Stimulated activated CD8-positive, alpha-beta memory T cell treated with anti-CD3 and anti-CD28 coated beads, Interleukin-2, amount 100 ng/mL, for 48 hours (primary cell): ENCODE measurements at regions not wholly inside any gene's neighbourhood (a gene's known extent, or its start where the extent isn't known, plus 50 kb on each side); places are given as distances from the start of the nearest gene placed in this dataset.

ENCODE experiments used
- DNase-seq, 2 donors: peaks; one replicate each; pipeline ENCODE4 v3.0.0-alpha.2; 2020; ENCODE audit warnings: low read depth in 2 of 2

- no peak for DNase-seq
These were observed 114.9 kb upstream of the FAM9B start for GRCh38 chrX:9148615-9149399.

DNA sequence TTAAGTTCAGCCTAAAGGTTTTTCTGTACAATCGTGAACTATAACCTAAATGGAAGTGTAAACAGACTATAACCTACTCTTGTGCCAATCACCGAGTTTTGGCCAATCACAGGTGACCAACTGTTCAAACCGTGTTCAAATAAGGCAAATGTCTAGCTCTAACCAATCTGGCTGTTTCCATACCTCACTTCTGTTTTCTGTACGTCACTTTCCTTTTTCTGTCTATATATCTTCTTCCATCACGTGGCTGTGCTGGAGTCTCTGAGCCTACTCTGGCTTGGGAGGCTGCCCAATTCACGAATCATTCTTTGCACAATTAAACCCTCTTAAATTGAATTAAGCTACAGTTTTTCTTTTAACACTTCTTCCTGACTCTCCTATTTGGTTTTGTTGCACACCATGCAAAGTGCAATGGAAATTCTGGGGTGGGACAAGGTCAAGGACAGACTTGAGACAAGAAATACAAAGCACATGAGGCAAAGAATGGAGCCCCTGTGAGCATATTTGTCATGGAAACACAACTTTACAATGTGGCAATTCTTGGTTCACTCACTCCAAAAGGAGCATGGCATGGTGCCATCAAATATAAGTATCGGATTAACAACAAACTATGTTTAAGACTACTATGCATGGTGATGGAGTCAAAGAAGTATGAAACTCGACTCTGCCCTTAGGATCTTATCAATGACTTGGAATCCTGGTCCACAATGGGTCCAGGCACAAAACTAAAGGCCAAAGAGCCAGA is 115.7 kb upstream of the FAM9B start:
- no peak for DNase-seq

DNA sequence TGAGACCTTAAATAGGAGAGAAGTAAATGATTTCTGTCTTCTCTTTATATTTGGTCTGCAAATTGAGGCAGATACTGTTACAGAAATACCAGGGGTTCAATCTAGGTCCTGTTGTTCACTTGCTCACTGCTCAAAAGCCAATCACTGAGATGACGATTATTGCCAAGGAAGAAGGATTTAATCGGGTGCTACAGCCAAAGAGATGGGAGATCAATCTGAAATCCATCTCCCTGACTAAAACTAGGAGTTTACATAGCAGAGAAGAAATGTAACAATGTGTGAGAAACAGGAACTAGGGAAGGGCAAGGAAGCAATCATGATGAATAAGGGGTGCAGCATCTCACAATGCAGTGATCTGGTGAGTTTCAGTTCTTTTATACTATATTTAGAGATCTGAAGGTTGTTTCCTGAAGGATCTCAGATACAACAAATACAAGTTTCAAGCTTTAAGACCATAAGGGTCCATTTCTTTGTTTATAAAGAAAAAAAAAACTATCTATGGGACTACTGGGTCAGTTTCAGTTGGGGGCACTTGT is 117.9 kb upstream of the FAM9B start:
- no peak for DNase-seq

DNA sequence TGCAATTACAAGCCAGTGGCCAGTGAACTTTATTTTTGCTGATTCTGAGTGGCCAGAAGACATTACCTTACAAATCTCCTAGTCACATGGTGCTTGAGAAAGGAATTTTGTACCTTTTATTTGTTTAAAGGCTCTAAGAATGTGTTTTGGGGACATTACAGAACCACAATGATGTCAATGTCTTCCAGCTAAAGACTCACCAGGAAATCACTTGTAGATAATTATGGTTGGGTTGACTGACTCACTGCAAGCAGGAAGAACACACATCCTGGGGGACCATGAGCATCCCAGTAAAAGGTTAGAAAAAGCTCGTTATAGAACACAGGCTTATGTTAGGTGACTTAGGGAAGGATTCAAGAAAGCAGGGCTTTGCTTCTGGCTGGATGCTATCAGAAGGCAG is 119.4 kb upstream of the FAM9B start:
- DNase-seq = no peak

DNA sequence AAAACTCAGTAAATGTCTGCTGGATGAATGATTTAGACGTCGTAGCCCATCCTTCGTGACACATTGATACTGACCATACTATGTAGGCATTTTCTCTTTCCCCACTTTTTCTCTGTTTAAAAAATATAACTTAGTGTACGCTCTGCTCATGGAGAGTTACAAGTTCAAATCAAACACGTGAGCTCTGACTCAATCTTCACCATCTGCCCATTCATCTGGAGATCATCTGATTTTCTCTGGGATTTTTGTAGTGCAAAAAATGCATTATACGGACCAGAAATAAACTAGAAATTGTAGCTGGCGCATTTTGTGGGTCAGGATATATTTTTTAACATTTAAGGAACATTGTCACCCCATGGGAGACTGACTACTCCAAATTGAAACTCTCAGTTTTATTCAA is 124.7 kb upstream of the FAM9B start:
- DNase-seq = no peak

DNA sequence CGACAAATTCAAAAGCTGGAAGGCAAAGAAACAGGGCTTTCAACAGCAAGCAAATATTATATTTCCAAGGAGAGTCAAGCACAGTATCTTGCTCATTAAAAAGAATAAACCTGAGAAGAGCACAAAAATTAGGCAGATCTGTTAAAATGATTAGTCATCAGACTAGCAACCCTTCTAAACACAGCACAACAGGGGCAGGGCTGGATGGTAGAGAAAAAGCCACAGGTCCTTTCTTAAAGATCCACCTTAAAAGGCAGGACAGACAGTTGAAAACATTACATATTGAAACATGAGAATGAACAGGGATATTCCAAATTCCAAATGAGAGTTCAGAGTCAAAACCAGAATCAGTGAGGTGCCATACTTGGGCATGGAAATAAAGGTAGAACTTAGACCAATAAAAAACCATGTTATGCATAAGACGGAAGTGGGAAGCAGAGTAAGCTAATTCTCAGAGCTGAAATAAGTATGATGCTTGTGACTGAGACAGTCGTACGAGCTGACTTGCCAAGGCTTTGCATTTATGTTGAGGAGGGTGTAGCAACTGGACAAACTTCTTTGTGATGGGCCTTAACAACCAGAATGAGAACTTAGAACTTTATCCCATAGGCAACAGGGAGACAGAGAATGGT is 126.9 kb upstream of the FAM9B start:
- no peak for DNase-seq

GRCh38 chrX:9162698-9163097 is 128.8 kb upstream of the FAM9B start:
- no peak for DNase-seq

DNA sequence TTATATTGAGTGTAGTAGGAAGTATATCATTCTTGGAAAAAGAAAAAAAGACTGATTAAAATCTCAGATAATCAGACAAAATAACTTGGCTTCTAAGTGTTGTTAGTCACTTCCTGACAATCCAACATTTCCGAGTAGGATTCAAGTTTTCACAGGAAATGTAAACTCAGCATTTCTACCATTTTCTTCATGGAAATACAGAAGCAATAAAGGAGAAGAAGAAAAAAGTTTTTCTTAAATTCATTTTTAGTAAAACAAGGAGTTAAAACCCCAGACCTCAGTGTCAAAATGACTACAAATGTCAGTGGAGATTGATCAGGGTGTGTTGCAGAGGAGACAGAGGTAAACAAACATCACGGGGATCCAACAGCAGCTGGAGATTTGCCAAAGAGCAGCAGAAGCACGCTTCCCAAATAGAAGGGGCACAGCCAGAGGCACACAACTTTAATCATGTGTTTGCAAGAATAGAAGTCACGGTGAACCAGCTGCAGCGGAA is 129.3 kb upstream of the FAM9B start:
- DNase-seq = no peak

- DNase-seq = no peak
These were observed 130.2 kb upstream of the FAM9B start for GRCh38 chrX:9164086-9164485.

DNA sequence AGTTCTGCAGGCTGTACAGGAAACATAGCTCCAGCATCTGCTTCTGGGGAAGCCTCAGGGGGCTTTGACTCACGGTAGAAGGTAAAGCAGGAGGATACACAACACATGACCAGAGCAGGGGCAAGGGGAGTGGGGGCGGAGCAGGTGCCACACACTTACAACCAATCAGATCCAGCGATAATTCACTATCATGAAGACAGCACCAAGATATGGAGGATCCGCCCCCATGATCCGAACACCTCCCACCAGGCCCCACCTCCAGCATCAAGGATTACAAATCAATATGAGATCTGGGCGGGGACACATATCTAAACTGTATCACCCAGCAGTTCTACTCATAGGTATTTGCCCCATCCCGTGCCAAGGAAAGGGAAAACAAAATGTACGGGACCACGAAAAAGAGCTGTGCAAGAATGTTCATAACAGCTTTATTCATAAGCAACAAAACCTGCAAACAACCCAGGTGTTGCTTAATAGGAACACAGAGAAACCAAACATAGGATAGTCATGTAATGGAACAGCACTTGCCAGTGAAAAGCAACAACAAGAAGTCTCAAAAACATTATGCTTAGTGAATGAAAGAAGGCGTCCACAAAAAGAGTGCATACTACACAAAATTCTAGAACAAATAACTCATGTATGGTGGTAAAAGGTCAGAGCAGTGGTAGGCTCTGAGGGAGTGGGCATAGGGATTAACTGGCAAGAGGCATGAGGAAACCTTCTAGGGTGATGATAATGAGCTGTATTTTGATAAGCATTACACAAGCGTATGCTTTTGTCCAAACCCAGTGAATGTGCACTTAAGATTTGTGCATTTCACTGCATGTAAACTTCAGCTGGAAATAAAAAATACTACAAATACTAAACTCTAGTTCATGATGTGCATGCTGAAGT is 130.9 kb upstream of the FAM9B start:
- no peak for DNase-seq

- no peak for DNase-seq
These were observed 132.6 kb upstream of the FAM9B start for GRCh38 chrX:9166584-9166944.

- no peak for DNase-seq
These were observed 138.0 kb upstream of the FAM9B start for GRCh38 chrX:9171841-9172463.

- DNase-seq = no peak
These were observed 138.5 kb upstream of the FAM9B start for GRCh38 chrX:9172464-9172850.

DNA sequence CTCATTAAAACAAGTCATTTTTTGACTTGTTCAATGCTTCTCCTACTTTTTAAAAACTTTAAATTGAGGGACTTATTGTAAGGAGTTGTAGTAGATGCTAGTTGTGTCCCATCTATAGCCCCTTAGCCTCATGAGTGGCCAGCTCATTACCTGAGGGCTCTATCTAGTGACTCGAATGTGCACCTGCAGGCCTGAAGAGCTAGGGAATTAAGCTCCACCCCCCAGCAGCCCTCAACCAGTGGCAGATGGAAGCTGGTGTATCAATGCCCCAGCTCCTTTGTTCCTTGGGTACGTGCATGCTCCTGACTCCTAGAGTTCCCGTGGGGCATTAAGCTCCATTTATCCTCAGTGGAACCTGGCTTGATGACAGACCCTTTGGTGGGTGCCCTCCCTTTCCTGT is 146.7 kb upstream of the FAM9B start:
- no peak for DNase-seq

DNA sequence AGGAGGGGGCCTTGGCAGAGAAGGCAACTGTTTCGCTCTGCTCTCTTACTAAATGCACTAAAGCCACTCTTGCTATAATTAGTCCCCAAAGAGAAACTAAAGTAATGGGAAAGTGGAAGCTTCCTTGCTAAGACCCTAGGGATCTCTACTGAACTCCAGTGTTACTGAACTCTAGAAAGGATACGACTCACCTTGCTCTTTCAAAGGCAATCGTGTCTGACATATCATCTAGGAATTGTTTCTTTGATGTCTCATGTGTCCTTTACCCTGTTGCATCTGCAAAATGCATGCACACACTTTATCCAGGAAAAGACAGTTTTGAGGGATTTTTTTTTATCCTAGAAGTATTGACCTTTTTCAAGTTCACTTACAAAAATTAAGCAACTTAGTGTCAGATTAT is 148.1 kb upstream of the FAM9B start:
- no peak for DNase-seq

GRCh38 chrX:9183481-9183880 is 149.6 kb upstream of the FAM9B start:
- no peak for DNase-seq

GRCh38 chrX:9184211-9184610 is 150.3 kb upstream of the FAM9B start:
- no peak for DNase-seq

DNA sequence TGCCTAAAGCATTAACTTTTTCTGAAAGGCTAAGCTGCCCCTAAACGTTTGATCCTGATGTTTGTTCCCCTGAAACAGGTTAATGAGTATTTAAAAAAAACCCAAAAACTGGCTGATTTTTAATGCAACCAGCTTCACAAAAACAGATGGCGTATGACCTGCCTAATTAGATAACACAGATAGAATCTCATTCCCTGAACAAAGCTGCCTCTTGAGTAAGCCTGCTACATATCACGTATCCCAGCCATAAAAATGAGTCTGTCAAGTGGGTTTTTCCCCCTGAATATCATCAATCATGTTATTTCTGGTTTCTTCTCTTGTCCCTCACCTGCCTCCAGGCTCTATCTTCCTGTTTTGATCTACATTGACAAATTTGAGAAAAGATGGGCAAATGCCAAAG is 154.2 kb upstream of the FAM9B start:
- DNase-seq = no peak

- DNase-seq = no peak
These were observed 155.4 kb upstream of the FAM9B start for GRCh38 chrX:9189286-9189685.

GRCh38 chrX:9191392-9191791 is 157.5 kb upstream of the FAM9B start:
- DNase-seq = no peak
